Lower leg skin (tissue), 4 donors: ENCODE measurements at regions not wholly inside any gene's neighbourhood (a gene's known extent, or its start where the extent isn't known, plus 50 kb on each side); places are given as distances from the start of the nearest gene placed in this dataset.

Experiments
- DNase-seq, 2 donors: peaks; one replicate each; pipeline ENCODE4 v3.0.0-alpha.2; 2019; ENCODE audit warnings: low spot score in 2 of 2
- H3K4me3 ChIP-seq: fragments of 200-600 bp; sonication (generic); 2 replicates; pipeline ENCODE4 v1.5.1; 2017; ENCODE audit warnings: mild to moderate bottlenecking, low read depth; ENCODE audit not compliant: poor library complexity, severe bottlenecking
- POLR2A ChIP-seq, 2 donors: fragments of 450-650 bp; IDR thresholded peaks; one replicate each; pipeline ENCODE4 v1.6.1; 2016 to 2017; ENCODE audit warnings: antibody characterized with exemption in 2 of 2, mild to moderate bottlenecking in 1 of 2, moderate library complexity in 1 of 2
- WGBS, 2 donors: methylation state at CpG; one replicate each; pipeline ENCODE4 v1.1.5; 2018; 5-methylcytosine and 5-hydroxymethylcytosine counted together
- intact Hi-C: fragments of 100-400 bp; cut with DNase I; formaldehyde crosslinking; loops from one replicate; pipeline ENCODE4 v1.15.0; 2023; ENCODE audit warnings: low total_unique reads
- TF ChIP-seq, protein P1 (sequence below), 3 donors: fragments of 450-650 bp; IDR thresholded peaks; one replicate each; pipeline ENCODE4 v1.5.1; 2016; ENCODE audit warnings: antibody characterized with exemption in 3 of 3, mild to moderate bottlenecking in 3 of 3, moderate library complexity in 2 of 3

DNA sequence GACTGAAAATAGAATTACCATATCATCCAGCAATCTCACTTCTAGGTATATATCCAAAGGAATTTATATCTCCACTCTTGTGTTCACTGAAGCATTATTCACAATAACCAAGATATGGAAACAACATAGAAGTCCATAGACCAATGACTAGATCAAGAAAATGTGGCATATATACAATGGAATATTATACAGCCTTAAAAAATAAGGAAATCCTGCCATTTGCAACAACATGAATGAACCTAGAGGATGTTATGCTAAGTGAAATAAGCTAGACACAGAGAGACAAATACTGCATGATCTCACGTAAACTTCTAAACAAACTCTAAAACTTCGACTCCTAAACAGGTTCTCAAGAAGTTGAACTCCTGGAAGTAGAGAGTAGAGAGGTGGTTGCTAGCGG, 254.5 kb downstream of the SKIDA1 start:
- H3K4me3 ChIP-seq, result no peak overlapping the region
- DNase-seq, result no peak
- TF ChIP-seq POLR2A (IDR thresholded peaks at IDR 0.05), result no peak
- TF ChIP-seq, protein P1, sequence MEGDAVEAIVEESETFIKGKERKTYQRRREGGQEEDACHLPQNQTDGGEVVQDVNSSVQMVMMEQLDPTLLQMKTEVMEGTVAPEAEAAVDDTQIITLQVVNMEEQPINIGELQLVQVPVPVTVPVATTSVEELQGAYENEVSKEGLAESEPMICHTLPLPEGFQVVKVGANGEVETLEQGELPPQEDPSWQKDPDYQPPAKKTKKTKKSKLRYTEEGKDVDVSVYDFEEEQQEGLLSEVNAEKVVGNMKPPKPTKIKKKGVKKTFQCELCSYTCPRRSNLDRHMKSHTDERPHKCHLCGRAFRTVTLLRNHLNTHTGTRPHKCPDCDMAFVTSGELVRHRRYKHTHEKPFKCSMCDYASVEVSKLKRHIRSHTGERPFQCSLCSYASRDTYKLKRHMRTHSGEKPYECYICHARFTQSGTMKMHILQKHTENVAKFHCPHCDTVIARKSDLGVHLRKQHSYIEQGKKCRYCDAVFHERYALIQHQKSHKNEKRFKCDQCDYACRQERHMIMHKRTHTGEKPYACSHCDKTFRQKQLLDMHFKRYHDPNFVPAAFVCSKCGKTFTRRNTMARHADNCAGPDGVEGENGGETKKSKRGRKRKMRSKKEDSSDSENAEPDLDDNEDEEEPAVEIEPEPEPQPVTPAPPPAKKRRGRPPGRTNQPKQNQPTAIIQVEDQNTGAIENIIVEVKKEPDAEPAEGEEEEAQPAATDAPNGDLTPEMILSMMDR (IDR thresholded peaks at IDR 0.05), result no peak
- intact Hi-C loops, result loop anchor here (5.0 kb wide), 2 partner anchors 194 to 409 kb away; no protein-coding TSS in a partner anchor
- 96 to 97% methylated on average over 3 of the region's 3 CpGs for WGBS, 2 donors

GRCh38 chr10:21269289-21269688, 256.2 kb downstream of the SKIDA1 start:
- intact Hi-C loops, result no loop called here
- DNase-seq, result no peak
- TF ChIP-seq POLR2A (IDR thresholded peaks at IDR 0.05), result no peak
- TF ChIP-seq, protein P1 (IDR thresholded peaks at IDR 0.05), result no peak
- WGBS, 2 donors, result 81 to 91% methylated on average over 5 of the region's 5 CpGs
- H3K4me3 ChIP-seq, result no peak overlapping the region

DNA sequence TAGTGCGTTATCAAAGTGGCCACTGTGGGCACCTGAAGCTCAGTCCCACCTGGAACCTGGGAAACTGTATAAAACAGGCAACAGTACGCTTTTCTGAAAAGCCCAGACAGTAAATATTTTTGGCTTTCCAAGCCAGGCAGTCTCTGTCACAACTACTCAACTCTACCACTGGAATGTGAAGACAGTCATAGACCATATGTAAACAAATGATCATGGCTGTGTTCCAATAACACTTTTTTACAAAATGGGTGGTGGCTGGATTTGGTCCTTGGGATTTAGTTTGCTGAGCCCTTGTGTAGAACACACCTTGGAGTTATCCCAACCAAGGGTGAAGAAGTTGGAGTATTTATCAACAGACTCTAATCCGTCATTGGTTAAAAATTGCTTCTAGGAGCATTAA, 259.9 kb downstream of the SKIDA1 start:
- TF ChIP-seq, protein P1 (IDR thresholded peaks at IDR 0.05), result no peak
- no peak for TF ChIP-seq POLR2A (IDR thresholded peaks at IDR 0.05)
- intact Hi-C loops, result no loop called here
- DNase-seq, result no peak
- WGBS, 2 donors, result 76 to 81% methylated on average over 3 of the region's 3 CpGs
- H3K4me3 ChIP-seq, result no peak overlapping the region

- intact Hi-C loops, result no loop called here
- WGBS, 2 donors, result 51 to 55% methylated on average over 2 of the region's 2 CpGs
- H3K4me3 ChIP-seq, result no peak overlapping the region
- TF ChIP-seq, protein P1 (IDR thresholded peaks at IDR 0.05), result no peak
- no peak for TF ChIP-seq POLR2A (IDR thresholded peaks at IDR 0.05)
- DNase-seq, result no peak
Measured at GRCh38 chr10:21264271-21264670, 261.2 kb downstream of the SKIDA1 start.

DNA sequence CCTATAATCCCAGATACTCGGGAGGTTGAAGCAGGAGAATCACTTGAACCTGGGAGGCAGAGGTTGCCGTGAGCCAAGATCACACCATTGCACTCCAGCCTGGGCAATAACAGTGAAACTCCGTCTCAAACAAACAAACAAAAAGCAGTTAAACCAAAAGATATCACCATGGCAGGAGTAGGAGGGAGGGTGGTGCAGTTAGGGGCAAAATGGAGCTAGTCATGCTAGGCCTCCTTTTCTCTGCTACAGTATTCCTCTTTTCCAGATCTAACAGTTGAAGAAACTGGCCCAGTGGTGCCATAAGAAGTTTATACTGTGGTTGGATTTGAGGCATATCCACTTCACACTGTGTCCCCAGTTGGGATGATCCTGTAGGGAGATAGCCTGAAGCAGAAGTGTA, 261.6 kb downstream of the SKIDA1 start:
- no peak overlapping the region for H3K4me3 ChIP-seq
- DNase-seq, result no peak
- WGBS, 2 donors, result 96 to 98% methylated on average over 3 of the region's 3 CpGs
- TF ChIP-seq, protein P1 (IDR thresholded peaks at IDR 0.05), result no peak
- no peak for TF ChIP-seq POLR2A (IDR thresholded peaks at IDR 0.05)
- intact Hi-C loops, result no loop called here

GRCh38 chr10:21263263-21263803, 262.1 kb downstream of the SKIDA1 start:
- no peak for DNase-seq
- WGBS, 2 donors, result 90 to 91% methylated on average over 12 of the region's 12 CpGs
- intact Hi-C loops, result no loop called here
- TF ChIP-seq, protein P1 (IDR thresholded peaks at IDR 0.05), result no peak
- TF ChIP-seq POLR2A (IDR thresholded peaks at IDR 0.05), result no peak
- no peak overlapping the region for H3K4me3 ChIP-seq
